ENCODE measurements at regions not wholly inside any gene's neighbourhood (a gene's known extent, or its start where the extent isn't known, plus 50 kb on each side); places are given as distances from the start of the nearest gene placed in this dataset.

GRCh38 chr9:96159596-96159995 lies 142.4 kb downstream of the HSD17B3 start:
- peak overlapping the region in 2 of 10 donors; percentile 35 to 46 for H3K27ac ChIP-seq
- 95% methylated on average over 4 of the region's 4 CpGs for WGBS, 2 donors

GRCh38 chr9:96158909-96159575 lies 142.9 kb downstream of the HSD17B3 start:
- TF ChIP-seq CTCF (IDR thresholded peaks at IDR 0.05) = no peak
- DNase-seq (no peak), ATAC-seq (peak in 3 of 8 donors; percentile 30 to 54 (median 41))
- H3K9me3 ChIP-seq = peaks cover 0 to 9% (median 0%) of the 10 kb centered on the region in 11 donors
- no peak overlapping the region for H3K4me3 ChIP-seq
- H3K27me3 ChIP-seq = peaks cover 0 to 19% (median 0%) of the 10 kb centered on the region in 7 donors
- 65 to 72% methylated on average over 9 of the region's 9 CpGs for WGBS, 2 donors
- intact Hi-C loops (cut with DNase I) = no loop called here
- H3K36me3 ChIP-seq = no peaks in the 10 kb centered on the region
- peak overlapping the region in 2 of 10 donors; percentile 35 to 46 for H3K27ac ChIP-seq
- peaks cover 0 to 31% (median 0%) of the 10 kb centered on the region in 9 donors for H3K4me1 ChIP-seq

More at GRCh38 chr9:96159596-96159995, 142.4 kb downstream of the HSD17B3 start:
- no peak for TF ChIP-seq CTCF (IDR thresholded peaks at IDR 0.05)
- no peak for ATAC-seq
- DNase-seq = no peak
- no peaks in the 10 kb centered on the region for H3K36me3 ChIP-seq
- H3K9me3 ChIP-seq = peaks cover 0 to 9% (median 0%) of the 10 kb centered on the region in 11 donors
- intact Hi-C loops (cut with DNase I) = no loop called here
- H3K4me3 ChIP-seq = no peak overlapping the region
- H3K4me1 ChIP-seq = peaks cover 0 to 31% (median 0%) of the 10 kb centered on the region in 9 donors
- H3K27me3 ChIP-seq = peaks cover 0 to 15% (median 0%) of the 10 kb centered on the region in 7 donors

- WGBS, 2 donors = 88 to 90% methylated on average over 8 of the region's 8 CpGs
- intact Hi-C loops (cut with DNase I) = no loop called here
Measured at GRCh38 chr9:96158147-96158546, 143.8 kb downstream of the HSD17B3 start.

GRCh38 chr9:96157675-96158074 lies 144.3 kb downstream of the HSD17B3 start:
- DNase-seq (no peak), ATAC-seq (no peak)
- peaks cover 0 to 24% (median 0%) of the 10 kb centered on the region in 9 donors for H3K4me1 ChIP-seq
- peaks cover 0 to 9% (median 0%) of the 10 kb centered on the region in 11 donors for H3K9me3 ChIP-seq
- H3K36me3 ChIP-seq = no peaks in the 10 kb centered on the region
- H3K27ac ChIP-seq = no peak overlapping the region
- H3K27me3 ChIP-seq = peaks cover 0 to 21% (median 0%) of the 10 kb centered on the region in 7 donors
- intact Hi-C loops (cut with DNase I) = no loop called here
- 0 to 57% methylated on average over 1 of the region's 1 CpG for WGBS, 2 donors
- TF ChIP-seq CTCF (IDR thresholded peaks at IDR 0.05) = no peak
- H3K4me3 ChIP-seq = no peak overlapping the region

More at GRCh38 chr9:96158147-96158546, 143.8 kb downstream of the HSD17B3 start:
- Histone ChIP-seq H3K27ac (no peak overlapping the region), H3K4me1 (peaks cover 0 to 27% (median 0%) of the 10 kb centered on the region in 9 donors), H3K27me3 (peaks cover 0 to 17% (median 0%) of the 10 kb centered on the region in 7 donors), H3K9me3 (peaks cover 0 to 9% (median 0%) of the 10 kb centered on the region in 11 donors), H3K36me3 (no peaks in the 10 kb centered on the region), H3K4me3 (no peak overlapping the region)
- ATAC-seq = no peak
- DNase-seq = no peak
- no peak for TF ChIP-seq CTCF (IDR thresholded peaks at IDR 0.05)

Measured in heart right ventricle (tissue), 16 donors.